HFFc6 (cell line): ENCODE measurements at regions not wholly inside any gene's neighbourhood (a gene's known extent, or its start where the extent isn't known, plus 50 kb on each side); places are given as distances from the start of the nearest gene placed in this dataset.

Experiments used
- DNase-seq: peaks from one replicate; pipeline ENCODE4 v3.0.0-alpha.2; 2018
- H3K27ac Mint-ChIP-seq: 2 replicates; pipeline ENCODE4 v1.8.0; 2020; ENCODE audit warnings: mild to moderate bottlenecking, mixed read lengths
- H3K27me3 Mint-ChIP-seq: 2 replicates; pipeline ENCODE4 v1.8.0; 2021; ENCODE audit warnings: mild to moderate bottlenecking, moderate library complexity, mixed read lengths; ENCODE audit not compliant: insufficient read depth
- H3K36me3 Mint-ChIP-seq: 2 replicates; pipeline ENCODE4 v1.8.0; 2021; ENCODE audit warnings: low read depth, mixed read lengths
- H3K4me1 Mint-ChIP-seq: 2 replicates; pipeline ENCODE4 v1.8.0; 2020; ENCODE audit warnings: low read depth, mixed read lengths
- H3K4me3 Mint-ChIP-seq: 2 replicates; pipeline ENCODE4 v1.8.0; 2020; ENCODE audit warnings: mild to moderate bottlenecking, moderate library complexity, mixed read lengths
- H3K9me3 Mint-ChIP-seq: 2 replicates; pipeline ENCODE4 v1.8.0; 2020; ENCODE audit warnings: mild to moderate bottlenecking, mixed read lengths
- TF ChIP-seq, protein P1 (sequence below): fragments of 200-600 bp; sonication (generic); IDR thresholded peaks from 2 replicates; pipeline ENCODE4 v1.5.0; 2021; ENCODE audit warnings: antibody characterized with exemption, mild to moderate bottlenecking

DNA sequence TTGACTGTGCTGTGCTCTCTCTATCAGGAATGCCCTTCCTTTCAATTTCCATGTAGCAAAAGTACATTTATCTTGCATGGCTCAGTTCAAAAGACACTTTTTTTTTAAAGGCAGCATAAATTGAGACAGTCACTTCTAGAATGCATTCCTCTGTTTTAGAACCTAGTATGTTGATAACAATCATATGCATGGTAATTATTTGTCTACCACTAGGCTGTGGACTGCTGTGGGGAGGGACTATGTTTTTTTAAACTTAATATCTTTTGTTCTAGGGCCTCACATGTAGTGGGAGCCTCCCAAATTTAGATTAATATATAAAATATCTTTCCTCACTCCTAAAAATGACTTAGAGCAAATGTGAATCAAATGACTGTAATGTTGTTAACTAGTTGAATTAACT, 269.9 kb downstream of the MEIS1 start:
- Mint-ChIP-seq H3K27ac (no peak overlapping the region), H3K9me3 (no peaks in the 10 kb centered on the region), H3K4me1 (peaks cover 11% of the 10 kb centered on the region; the same call in 1 of the 2 replicates), H3K4me3 (no peak overlapping the region), H3K36me3 (no peaks in the 10 kb centered on the region), H3K27me3 (no peaks in the 10 kb centered on the region)
- TF ChIP-seq, protein P1, sequence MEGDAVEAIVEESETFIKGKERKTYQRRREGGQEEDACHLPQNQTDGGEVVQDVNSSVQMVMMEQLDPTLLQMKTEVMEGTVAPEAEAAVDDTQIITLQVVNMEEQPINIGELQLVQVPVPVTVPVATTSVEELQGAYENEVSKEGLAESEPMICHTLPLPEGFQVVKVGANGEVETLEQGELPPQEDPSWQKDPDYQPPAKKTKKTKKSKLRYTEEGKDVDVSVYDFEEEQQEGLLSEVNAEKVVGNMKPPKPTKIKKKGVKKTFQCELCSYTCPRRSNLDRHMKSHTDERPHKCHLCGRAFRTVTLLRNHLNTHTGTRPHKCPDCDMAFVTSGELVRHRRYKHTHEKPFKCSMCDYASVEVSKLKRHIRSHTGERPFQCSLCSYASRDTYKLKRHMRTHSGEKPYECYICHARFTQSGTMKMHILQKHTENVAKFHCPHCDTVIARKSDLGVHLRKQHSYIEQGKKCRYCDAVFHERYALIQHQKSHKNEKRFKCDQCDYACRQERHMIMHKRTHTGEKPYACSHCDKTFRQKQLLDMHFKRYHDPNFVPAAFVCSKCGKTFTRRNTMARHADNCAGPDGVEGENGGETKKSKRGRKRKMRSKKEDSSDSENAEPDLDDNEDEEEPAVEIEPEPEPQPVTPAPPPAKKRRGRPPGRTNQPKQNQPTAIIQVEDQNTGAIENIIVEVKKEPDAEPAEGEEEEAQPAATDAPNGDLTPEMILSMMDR: no peak
- DNase-seq: no peak

DNA sequence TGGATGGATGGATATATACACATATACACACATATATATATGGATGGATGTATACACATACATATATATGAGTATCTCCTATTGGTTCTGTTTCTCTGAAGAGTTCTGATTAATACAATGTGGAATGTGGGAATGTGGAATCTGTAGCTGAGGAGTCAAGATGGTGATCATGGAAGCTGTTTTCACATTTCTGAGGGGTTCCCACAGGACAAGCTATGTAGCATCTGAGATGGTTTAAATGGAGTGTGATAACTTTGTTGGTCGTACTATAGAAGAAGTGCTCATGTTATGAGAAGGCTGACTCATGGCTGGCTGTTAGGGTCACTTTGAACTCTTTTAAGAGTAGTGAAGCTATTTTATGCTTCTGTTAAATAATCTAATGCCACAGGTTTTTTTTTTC, 279.7 kb downstream of the MEIS1 start:
- no peak overlapping the region for H3K27ac Mint-ChIP-seq
- H3K4me1 Mint-ChIP-seq: peaks cover 6% of the 10 kb centered on the region; the same call in 1 of the 2 replicates
- peak; percentile 4 for DNase-seq
- H3K9me3 Mint-ChIP-seq: no peaks in the 10 kb centered on the region
- TF ChIP-seq, protein P1: no peak
- H3K27me3 Mint-ChIP-seq: peaks cover 3% of the 10 kb centered on the region; the same call in 1 of the 2 replicates
- no peak overlapping the region for H3K4me3 Mint-ChIP-seq
- no peaks in the 10 kb centered on the region for H3K36me3 Mint-ChIP-seq

DNA sequence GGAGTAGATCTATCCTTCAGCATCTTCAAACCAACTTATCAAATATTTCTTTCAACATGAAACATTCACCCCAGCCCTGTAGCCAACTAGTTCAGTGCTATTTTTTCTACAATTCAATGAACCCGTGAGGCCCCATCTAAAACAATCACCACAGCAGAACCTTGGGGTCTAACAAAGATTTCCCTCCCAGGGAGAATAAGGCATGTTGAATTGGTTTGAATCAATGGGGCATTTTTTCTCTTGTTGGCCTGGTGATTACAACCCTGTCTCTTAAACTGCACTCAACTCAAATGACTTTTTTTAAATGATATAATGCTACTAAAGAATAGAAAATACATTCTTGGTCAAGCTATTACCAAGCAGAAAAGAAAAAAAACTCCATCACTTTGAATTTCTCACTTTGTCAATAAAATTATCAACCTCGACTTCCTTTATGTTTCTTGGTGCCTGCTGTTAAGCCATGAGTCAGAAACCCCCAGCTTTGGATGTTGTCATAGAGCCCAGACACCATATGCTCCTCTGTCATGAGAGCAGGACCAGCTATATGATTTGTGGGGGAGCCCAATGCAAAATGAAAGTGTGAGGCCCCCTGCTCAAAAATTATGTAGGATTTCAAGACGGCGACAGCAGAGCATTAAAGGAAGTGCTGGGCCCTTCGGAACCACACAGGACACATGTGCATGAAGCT, 282.4 kb downstream of the MEIS1 start:
- Mint-ChIP-seq H3K9me3 (no peaks in the 10 kb centered on the region), H3K27me3 (0 out of 2 replicates have a peak, but pooled peaks cover 3% of the 10 kb centered on the region), H3K27ac (no peak overlapping the region), H3K4me1 (peaks cover 6% of the 10 kb centered on the region; the same call in 1 of the 2 replicates), H3K4me3 (no peak overlapping the region), H3K36me3 (no peaks in the 10 kb centered on the region)
- no peak for DNase-seq
- TF ChIP-seq, protein P1: no peak

DNA sequence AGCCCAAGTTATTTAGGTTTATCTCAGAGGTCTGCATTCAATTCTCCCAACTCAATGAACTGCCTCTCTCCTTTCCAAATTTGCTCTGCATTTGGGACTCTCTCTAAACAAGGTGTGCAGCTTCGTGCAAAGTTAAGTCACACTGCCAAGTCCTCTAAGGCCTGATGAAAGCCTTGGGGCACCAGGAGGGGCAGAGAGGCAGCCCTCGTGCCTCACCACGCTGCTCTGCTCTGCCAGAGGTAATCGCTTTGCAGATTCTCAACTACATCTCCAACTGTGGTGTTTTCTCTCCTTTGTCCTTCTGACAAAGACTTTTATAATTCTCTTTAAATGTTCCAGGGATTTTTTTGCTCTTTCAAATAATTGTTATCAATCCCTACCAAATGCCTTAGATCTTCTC, 283.0 kb downstream of the MEIS1 start:
- H3K27me3 Mint-ChIP-seq: 0 out of 2 replicates have a peak, but pooled peaks cover 3% of the 10 kb centered on the region
- no peaks in the 10 kb centered on the region for H3K36me3 Mint-ChIP-seq
- TF ChIP-seq, protein P1: no peak
- H3K4me1 Mint-ChIP-seq: peaks cover 6% of the 10 kb centered on the region; the same call in 1 of the 2 replicates
- no peaks in the 10 kb centered on the region for H3K9me3 Mint-ChIP-seq
- no peak for DNase-seq
- no peak overlapping the region for H3K4me3 Mint-ChIP-seq
- H3K27ac Mint-ChIP-seq: no peak overlapping the region

DNA sequence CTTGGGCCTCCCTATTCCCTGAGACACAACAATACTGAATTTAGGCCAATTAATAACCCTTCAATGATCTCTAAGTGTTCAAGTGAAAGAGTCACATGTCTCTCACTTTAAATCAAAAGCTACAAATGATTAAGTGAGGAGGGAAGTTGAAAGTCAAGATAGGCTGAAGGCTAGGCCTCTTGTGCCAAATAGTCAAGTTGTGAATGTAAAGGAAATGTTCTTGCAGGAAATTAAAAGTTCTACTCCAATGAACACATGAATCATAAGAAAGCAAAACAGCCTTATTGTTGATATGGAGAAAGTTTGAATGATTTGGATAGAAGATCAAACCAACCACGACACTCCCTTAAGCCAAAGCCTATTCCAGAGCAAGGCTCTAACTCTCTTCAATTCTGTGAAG, 286.9 kb downstream of the MEIS1 start:
- Mint-ChIP-seq H3K27ac (no peak overlapping the region), H3K27me3 (no peaks in the 10 kb centered on the region), H3K4me3 (no peak overlapping the region), H3K36me3 (no peaks in the 10 kb centered on the region), H3K9me3 (no peaks in the 10 kb centered on the region), H3K4me1 (peaks cover 6% of the 10 kb centered on the region)
- no peak for DNase-seq
- TF ChIP-seq, protein P1: no peak
